ENCODE measurements at regions not wholly inside any gene's neighbourhood (a gene's known extent, or its start where the extent isn't known, plus 50 kb on each side); places are given as distances from the start of the nearest gene placed in this dataset.

- TF ChIP-seq CTCF (IDR thresholded peaks at IDR 0.05) = no peak
- no peak for TF ChIP-seq POLR2A (IDR thresholded peaks at IDR 0.05; ENCODE audit: low read depth)
Observed at GRCh38 chr7:85471740-85472139, 284.9 kb upstream of the SEMA3D start.

Measured in esophagus muscularis mucosa (tissue), 3 donors.